H1 (cell line): ENCODE measurements at regions not wholly inside any gene's neighbourhood (a gene's known extent, or its start where the extent isn't known, plus 50 kb on each side); places are given as distances from the start of the nearest gene placed in this dataset.
A peak's percentile ranks its signal among the peaks of the same experiment; 100 is the strongest.

ENCODE experiments used
- CTCF ChIA-PET: fragments of 300-600 bp; sonication (Branson Sonifier 250); formaldehyde crosslinking; loops from one replicate; lab custom pipeline; 2021; ENCODE audit not compliant: partially characterized antibody; lab: Charles Lee
- POLR2A ChIA-PET: fragments of 300-600 bp; sonication (Branson Sonifier 250); formaldehyde crosslinking; loops from one replicate; lab custom pipeline; 2021; ENCODE audit warnings: inconsistent platforms; ENCODE audit not compliant: partially characterized antibody; lab: Charles Lee
- DNase-seq, 2 experiments: peaks; one replicate each; pipeline versions ENCODE4 v3.0.0 to v3.0.0-alpha.2; 2010 to 2022; ENCODE audit warnings: low spot score in 2 of 2, low read depth in 1 of 2, mixed read lengths in 1 of 2
- FAIRE-seq: peaks from 2 replicates; lab custom pipeline; 2011; peaks lifted over from hg19 to GRCh38; lab: Jason Lieb, UNC
- H2AFZ ChIP-seq: 2 replicates; pipeline ENCODE4 v1.8.1; 2012; ENCODE audit warnings: low read length, inconsistent platforms
- H2AK5ac ChIP-seq: 2 replicates; pipeline ENCODE4 v1.6.1; 2013; ENCODE audit warnings: low read depth, low read length
- H2BK120ac ChIP-seq: replicated peaks from 2 replicates; pipeline ENCODE3; 2013; ENCODE audit warnings: low read depth, low read length, inconsistent platforms
- H2BK12ac ChIP-seq: 2 replicates; pipeline ENCODE4 v1.6.1; 2013; ENCODE audit warnings: low read depth, low read length
- H2BK15ac ChIP-seq: 2 replicates; pipeline ENCODE4 v1.6.1; 2013; ENCODE audit warnings: low read length
- H2BK20ac ChIP-seq: 2 replicates; pipeline ENCODE4 v1.6.1; 2013; ENCODE audit warnings: low read length
- H2BK5ac ChIP-seq: 2 replicates; pipeline ENCODE4 v1.6.1; 2013; ENCODE audit warnings: low read depth, low read length
- H3K14ac ChIP-seq: 2 replicates; pipeline ENCODE4 v1.6.1; 2013; ENCODE audit warnings: inconsistent platforms; ENCODE audit not compliant: insufficient read length
- H3K18ac ChIP-seq: 2 replicates; pipeline ENCODE4 v1.6.1; 2013; ENCODE audit warnings: low read length; ENCODE audit errors: extremely low read depth
- H3K23ac ChIP-seq: 2 replicates; pipeline ENCODE4 v1.6.1; 2013; ENCODE audit warnings: inconsistent platforms; ENCODE audit not compliant: insufficient read length
- H3K23me2 ChIP-seq: 2 replicates; pipeline ENCODE4 v1.6.1; 2013; ENCODE audit warnings: low read depth, low read length
- H3K27ac ChIP-seq: 2 replicates; pipeline ENCODE4 v1.6.1; 2011; ENCODE audit warnings: low read depth, low read length, inconsistent platforms
- H3K27me3 ChIP-seq, 4 experiments: replicated peaks in 1 of 4; 1 replicate in 1 of 4; 2 replicates in 3 of 4; pipeline versions ENCODE4 v1.6.1 to v1.8.1; 2011 to 2013; ENCODE audit warnings: low read length in 3 of 4, mild to moderate bottlenecking in 3 of 4, inconsistent platforms in 2 of 4, mixed read lengths in 2 of 4, moderate library complexity in 1 of 4; ENCODE audit not compliant: control insufficient read depth in 3 of 4, insufficient read depth in 3 of 4; ENCODE audit errors: extremely low read depth in 1 of 4
- H3K36me3 ChIP-seq, 4 experiments: 2 replicates each; pipeline versions ENCODE4 v1.6.1 to v1.8.1; 2011 to 2013; ENCODE audit warnings: mild to moderate bottlenecking in 4 of 4, low read length in 3 of 4, moderate library complexity in 2 of 4, control low read depth in 1 of 4, inconsistent platforms in 1 of 4; ENCODE audit not compliant: insufficient read depth in 4 of 4, control insufficient read depth in 2 of 4
- H3K4ac ChIP-seq: replicated peaks from 2 replicates; pipeline ENCODE3; 2013; ENCODE audit warnings: low read length, low read depth, mixed read lengths, inconsistent platforms; ENCODE audit not compliant: insufficient read length
- H3K4me1 ChIP-seq, 4 experiments: replicated peaks in 1 of 4; 1 replicate in 1 of 4; 2 replicates in 3 of 4; pipeline versions ENCODE4 v1.6.1 to v1.8.1; 2011 to 2013; ENCODE audit warnings: low read length in 3 of 4, inconsistent platforms in 2 of 4, mixed read lengths in 1 of 4; ENCODE audit not compliant: insufficient read depth in 4 of 4, control insufficient read depth in 3 of 4
- H3K4me2 ChIP-seq, 2 experiments: 2 replicates each; pipeline versions ENCODE4 v1.6.1 to v1.8.1; 2011 to 2013; ENCODE audit warnings: low read depth in 2 of 2, low read length in 2 of 2, control low read depth in 1 of 2, inconsistent platforms in 1 of 2, mild to moderate bottlenecking in 1 of 2; ENCODE audit not compliant: insufficient read depth in 1 of 2
- H3K4me3 ChIP-seq, 4 experiments: fragments of 200-600, 300-600 bp in 1 of 4; sonication (generic), shearing (Covaris generic), sonication (Bioruptor Twin) in 1 of 4; 2 replicates each; pipeline versions ENCODE4 v1.5.1 to v1.8.1; 2011 to 2016; ENCODE audit warnings: low read length in 4 of 4, low read depth in 3 of 4, control low read depth in 2 of 4, inconsistent platforms in 2 of 4, mild to moderate bottlenecking in 2 of 4, mixed read lengths in 1 of 4, moderate library complexity in 1 of 4; ENCODE audit not compliant: insufficient read depth in 2 of 4; ENCODE audit errors: extremely low read depth in 1 of 4
- H3K56ac ChIP-seq: replicated peaks from 2 replicates; pipeline ENCODE3; 2013; ENCODE audit warnings: low read depth, mild to moderate bottlenecking, mixed read lengths, low read length, inconsistent platforms; ENCODE audit not compliant: insufficient read length
- H3K79me1 ChIP-seq: 2 replicates; pipeline ENCODE4 v1.6.1; 2013; ENCODE audit warnings: low read depth, low read length, control low read depth
- H3K79me2 ChIP-seq, 2 experiments: 2 replicates each; pipeline versions ENCODE4 v1.6.1 to v1.8.1; 2012 to 2013; ENCODE audit warnings: low read length in 2 of 2, mild to moderate bottlenecking in 2 of 2, inconsistent platforms in 1 of 2; ENCODE audit not compliant: insufficient read depth in 2 of 2, control insufficient read depth in 1 of 2
- H3K9ac ChIP-seq, 4 experiments: replicated peaks in 1 of 4; 1 replicate in 1 of 4; 2 replicates in 3 of 4; pipeline versions ENCODE4 v1.6.1 to v1.8.1; 2011 to 2013; ENCODE audit warnings: low read depth in 3 of 4, low read length in 3 of 4, control low read depth in 2 of 4, mild to moderate bottlenecking in 2 of 4, moderate library complexity in 2 of 4, inconsistent platforms in 1 of 4; ENCODE audit errors: extremely low read depth in 1 of 4
- H3K9me3 ChIP-seq, 2 experiments: 2 replicates each; pipeline versions ENCODE4 v1.6.1 to v1.8.1; 2012 to 2013; ENCODE audit warnings: mild to moderate bottlenecking in 2 of 2, moderate library complexity in 2 of 2, control low read depth in 1 of 2, inconsistent platforms in 1 of 2, low read depth in 1 of 2, low read length in 1 of 2, mixed read lengths in 1 of 2; ENCODE audit not compliant: insufficient read depth in 2 of 2
- H4K20me1 ChIP-seq, 2 experiments: replicated peaks in 1 of 2; 2 replicates each; pipeline versions ENCODE3 to v1.8.1; 2011 to 2013; ENCODE audit warnings: inconsistent platforms in 2 of 2, low read length in 2 of 2, mild to moderate bottlenecking in 1 of 2; ENCODE audit not compliant: insufficient read depth in 2 of 2, control insufficient read depth in 1 of 2
- H4K5ac ChIP-seq: 2 replicates; pipeline ENCODE4 v1.6.1; 2013; ENCODE audit warnings: low read length, low read depth, mixed read lengths, inconsistent platforms; ENCODE audit not compliant: insufficient read length
- H4K8ac ChIP-seq: 2 replicates; pipeline ENCODE4 v1.8.0; 2013; ENCODE audit warnings: mild to moderate bottlenecking, moderate library complexity, low read length, inconsistent platforms; ENCODE audit not compliant: insufficient read depth; ENCODE audit errors: extremely low read depth
- H4K91ac ChIP-seq: replicated peaks from 2 replicates; pipeline ENCODE3; 2013; ENCODE audit warnings: low read length, mixed read lengths, inconsistent platforms; ENCODE audit not compliant: insufficient read length
- TEAD4 ChIP-seq: IDR thresholded peaks from 2 replicates; pipeline ENCODE4 v1.6.1; 2012; ENCODE audit warnings: low read depth, low read length, inconsistent platforms, mixed read lengths
- WGBS, 2 experiments: shearing (Covaris generic) in 1 of 2; methylation state at CpG; one replicate each; pipeline versions ENCODE4 v1.1.6 to v1.1.7; 2013 to 2015; ENCODE audit warnings: low lambda C conversion rate in 2 of 2, mixed read lengths in 2 of 2, inconsistent platforms in 1 of 2, low coverage in 1 of 2, missing lambda C conversion rate in 1 of 2; ENCODE audit not compliant: insufficient replicate concordance in 2 of 2, insufficient coverage in 1 of 2, insufficient read length in 1 of 2; ENCODE audit errors: extremely low coverage in 1 of 2, missing lambda C conversion rate in 1 of 2; 5-methylcytosine and 5-hydroxymethylcytosine counted together

DNA sequence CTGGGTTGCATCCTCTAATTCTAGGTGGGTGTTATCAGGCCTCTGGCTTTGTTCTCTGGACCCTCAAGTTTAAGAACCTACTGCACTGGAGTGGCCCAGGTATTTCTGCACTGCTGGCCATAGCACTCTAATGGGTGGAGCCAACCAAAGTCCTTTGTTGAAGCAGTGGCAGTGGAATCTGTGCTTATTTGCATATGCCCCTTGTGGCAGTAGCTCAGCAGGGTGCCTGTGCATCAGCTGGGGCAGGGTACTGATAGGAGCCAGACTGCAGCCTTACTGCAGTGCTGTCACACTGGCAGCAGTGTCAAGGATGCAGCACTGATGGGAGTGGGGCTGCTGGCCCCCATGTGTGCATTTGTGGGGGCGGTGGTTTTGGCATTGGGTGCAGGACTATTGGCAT is 660.6 kb downstream of the LRRIQ3 start:
- H3K4me1 ChIP-seq = no peaks in the 10 kb centered on the region
- no peaks in the 10 kb centered on the region for H3K9me3 ChIP-seq
- DNase-seq = peak; percentile 2 to 47
- no peak overlapping the region for H3K27ac ChIP-seq
- no peak overlapping the region for H2AK5ac ChIP-seq
- H2BK120ac ChIP-seq = no peak overlapping the region
- H3K4me3 ChIP-seq = no peak overlapping the region
- no peak for FAIRE-seq
- H4K20me1 ChIP-seq = no peaks in the 10 kb centered on the region
- ChIA-PET POLR2A (no interaction called here), CTCF (no interaction called here)
- H4K8ac ChIP-seq = no peak overlapping the region; the same call in 1 of the 2 replicates
- no peak overlapping the region for H3K18ac ChIP-seq
- H3K4ac ChIP-seq = no peak overlapping the region
- H3K56ac ChIP-seq = no peak overlapping the region
- H3K23me2 ChIP-seq = no peaks in the 10 kb centered on the region
- no peak overlapping the region for H3K23ac ChIP-seq
- H3K36me3 ChIP-seq = no peaks in the 10 kb centered on the region
- 94% methylated on average over 1 of the region's 1 CpG; no CpG with 5 or more reads in 1 of the 2 experiments for WGBS, 2 experiments
- no peak overlapping the region for H3K9ac ChIP-seq
- H4K5ac ChIP-seq = no peak overlapping the region
- no peak overlapping the region for H2BK5ac ChIP-seq
- H3K79me2 ChIP-seq = no peaks in the 10 kb centered on the region
- H2BK15ac ChIP-seq = no peak overlapping the region
- H3K14ac ChIP-seq = no peak overlapping the region
- no peak overlapping the region for H2BK20ac ChIP-seq
- H2AFZ ChIP-seq = no peak overlapping the region
- no peaks in the 10 kb centered on the region for H3K27me3 ChIP-seq
- H4K91ac ChIP-seq = no peak overlapping the region
- H3K4me2 ChIP-seq = no peak overlapping the region
- no peak overlapping the region for H2BK12ac ChIP-seq
- no peaks in the 10 kb centered on the region for H3K79me1 ChIP-seq
- TF ChIP-seq TEAD4 = 0 out of 2 replicates have a peak, but pooled peaks have one; percentile 17
